ENCODE measurements at regions not wholly inside any gene's neighbourhood (a gene's known extent, or its start where the extent isn't known, plus 50 kb on each side); places are given as distances from the start of the nearest gene placed in this dataset.
"Not testable (repeated sequence)": the region's sequence is repeated elsewhere in the genome, so short reads cannot be mapped to it uniquely, and the experiment has no call there.

GRCh38 chr10:131363416-131363815, 51.9 kb upstream of the TCERG1L start:
- DNase-seq (ENCODE audit: low read depth in 1 of 2, low spot score in 1 of 2), result no peak

DNA sequence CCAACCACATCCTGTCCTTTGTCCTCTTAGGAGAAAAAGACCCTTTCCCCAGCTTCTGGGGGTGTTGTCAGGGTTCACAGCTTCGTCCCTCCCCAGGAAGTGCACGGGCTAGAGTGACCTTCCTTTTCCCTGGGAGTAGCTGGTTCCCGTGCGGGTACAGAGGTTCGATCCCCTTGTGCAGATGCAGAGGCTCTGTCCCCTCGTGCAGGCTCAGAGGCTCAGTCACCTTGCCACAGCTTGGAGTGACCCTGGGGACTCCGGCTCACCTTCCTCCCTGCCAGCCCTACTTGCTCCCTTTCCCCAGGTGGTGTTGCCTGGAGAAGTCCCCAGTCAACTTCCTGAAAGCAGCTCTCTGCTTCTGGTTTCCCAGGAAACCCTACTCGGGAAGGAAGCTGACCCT, 60.0 kb upstream of the TCERG1L start:
- DNase-seq (ENCODE audit: low read depth in 1 of 2, low spot score in 1 of 2), result no peak

- no peak for DNase-seq (ENCODE audit: low read depth in 1 of 2, low spot score in 1 of 2)
Observed at GRCh38 chr10:131381576-131381975, 70.1 kb upstream of the TCERG1L start.

- DNase-seq (ENCODE audit: low read depth in 1 of 2, low spot score in 1 of 2), result not testable (repeated sequence)
Observed at GRCh38 chr10:131385161-131385872, 73.8 kb upstream of the TCERG1L start.

- no peak for DNase-seq (ENCODE audit: low read depth in 1 of 2, low spot score in 1 of 2)
Observed at GRCh38 chr10:131387018-131387529, 75.6 kb upstream of the TCERG1L start.

DNA sequence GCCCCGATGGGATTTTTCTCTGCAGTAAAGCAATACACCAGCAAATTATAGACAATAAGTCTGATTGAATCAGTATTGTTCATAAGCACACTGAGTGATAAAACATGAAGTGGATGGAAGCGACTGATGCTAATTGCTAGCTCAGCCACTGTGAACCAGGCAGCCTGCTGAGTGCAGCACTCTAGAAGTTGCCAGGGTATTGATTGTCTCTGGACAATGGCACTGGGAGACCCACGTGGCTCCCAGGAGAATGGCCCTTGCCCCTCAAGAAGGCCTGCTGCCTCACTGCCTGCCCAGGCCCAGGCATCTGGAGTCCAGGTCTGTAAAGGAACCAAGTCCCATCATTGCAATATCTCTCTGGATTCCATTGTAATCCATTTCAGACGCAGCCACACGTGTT, 80.4 kb upstream of the TCERG1L start:
- no peak for DNase-seq (ENCODE audit: low read depth in 1 of 2, low spot score in 1 of 2)

GRCh38 chr10:131396121-131397050, 84.9 kb upstream of the TCERG1L start:
- DNase-seq (ENCODE audit: low read depth in 1 of 2, low spot score in 1 of 2), result no peak

GRCh38 chr10:131398166-131398565, 86.6 kb upstream of the TCERG1L start:
- DNase-seq (ENCODE audit: low read depth in 1 of 2, low spot score in 1 of 2), result no peak

- DNase-seq (ENCODE audit: low read depth in 1 of 2, low spot score in 1 of 2), result no peak
Observed at GRCh38 chr10:131399981-131400380, 88.5 kb upstream of the TCERG1L start.

DNA sequence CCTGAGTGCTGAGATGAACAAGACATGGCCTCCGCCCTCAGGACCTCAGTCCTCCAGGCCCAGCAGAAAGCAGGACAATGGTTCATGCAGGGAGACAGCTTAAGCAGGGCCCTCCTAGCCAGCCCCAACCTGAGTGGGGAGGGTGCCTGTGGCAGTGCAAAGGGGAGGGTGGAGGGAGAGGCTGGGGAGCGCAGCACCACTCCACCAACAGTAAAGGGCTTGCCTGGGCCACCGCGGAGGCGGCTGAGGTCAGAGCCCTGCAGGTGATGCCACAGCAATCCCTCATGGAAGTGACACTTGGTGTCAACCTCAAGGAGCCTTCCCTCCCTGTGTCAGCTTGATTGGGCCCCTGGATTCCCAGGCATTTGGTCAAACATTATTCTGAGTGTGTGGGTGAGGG, 89.0 kb upstream of the TCERG1L start:
- no peak for DNase-seq (ENCODE audit: low read depth in 1 of 2, low spot score in 1 of 2)

DNA sequence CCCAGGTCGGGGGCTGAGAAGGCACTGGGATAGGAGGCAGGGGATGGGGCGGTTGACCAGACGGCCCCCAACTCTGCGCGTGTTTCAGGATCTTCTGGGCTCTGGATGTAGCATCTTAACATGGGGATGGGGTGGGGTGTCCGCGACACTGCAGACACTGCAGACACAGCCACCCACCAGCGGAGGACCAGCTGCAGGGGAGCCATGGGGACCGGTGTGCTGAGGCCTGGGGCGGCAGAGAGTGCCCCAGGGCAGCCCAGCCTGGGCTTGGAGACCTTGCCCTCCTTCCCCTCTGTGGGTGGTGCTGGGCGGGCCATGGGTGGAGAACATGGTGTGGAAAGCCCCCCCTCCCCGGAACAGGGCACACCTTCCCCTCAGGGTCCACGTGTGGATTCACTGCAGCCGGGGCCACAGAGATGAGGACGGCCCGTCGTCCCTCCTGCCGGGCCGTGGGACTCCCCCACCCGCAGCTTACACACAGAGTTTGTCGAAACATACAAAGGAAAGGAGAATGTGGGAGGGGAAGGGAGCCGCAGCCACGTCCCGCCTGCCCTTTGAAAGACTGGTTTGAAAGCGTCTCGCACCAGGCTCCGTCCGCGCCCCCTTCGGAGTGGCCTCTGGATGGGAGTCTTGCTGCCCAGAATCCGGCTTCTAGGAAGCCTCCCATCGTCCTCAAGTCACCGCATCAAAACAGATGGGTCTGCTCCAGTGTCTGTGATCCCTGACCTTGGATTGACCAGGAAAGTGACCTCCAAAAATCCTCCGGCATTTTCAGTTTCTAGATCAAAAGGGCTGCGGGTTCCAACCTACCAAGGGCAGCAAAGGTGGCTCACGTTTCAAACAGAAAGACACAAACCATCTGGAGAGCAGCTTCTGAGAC, 91.5 kb upstream of the TCERG1L start:
- no peak for DNase-seq (ENCODE audit: low read depth in 1 of 2, low spot score in 1 of 2)

DNA sequence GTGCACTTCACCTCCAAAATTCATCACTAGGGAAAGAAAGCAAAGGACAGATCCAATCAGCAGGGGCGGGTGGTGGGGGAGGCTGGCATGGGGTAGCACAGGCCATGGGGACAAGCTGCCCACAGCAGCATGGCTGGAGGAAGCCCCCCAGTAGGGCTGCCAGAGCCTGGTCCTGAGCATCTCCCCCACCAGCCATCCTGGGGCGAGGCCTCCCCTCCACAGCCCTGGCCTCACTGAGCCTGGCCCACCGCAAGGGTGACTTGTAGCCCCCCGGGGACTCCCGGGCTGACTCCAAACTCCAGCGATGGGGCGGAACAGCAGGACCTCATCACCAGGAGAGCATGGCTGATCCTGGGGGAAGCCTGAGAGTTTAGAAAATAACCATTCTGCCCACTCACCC, 92.4 kb upstream of the TCERG1L start:
- DNase-seq (ENCODE audit: low read depth in 1 of 2, low spot score in 1 of 2), result no peak

DNA sequence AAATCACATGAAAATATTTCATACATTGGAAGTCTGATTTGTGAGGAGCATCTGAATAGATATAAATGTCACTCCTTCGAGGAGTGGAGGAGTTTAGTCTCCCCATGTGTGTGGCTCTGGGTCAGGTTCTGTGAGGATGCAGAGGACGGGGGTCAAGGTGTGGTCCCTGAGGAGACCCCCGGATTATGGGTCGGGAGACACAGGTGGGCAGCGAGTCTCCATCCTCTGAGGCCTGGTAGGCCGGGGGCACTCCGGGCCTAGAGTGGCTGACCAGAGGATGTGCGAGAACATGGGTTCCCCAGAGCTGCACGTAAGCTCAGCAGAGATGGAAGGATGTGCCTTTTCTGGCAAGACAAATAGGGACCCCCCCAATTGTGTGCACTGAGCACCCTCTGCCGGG, 93.4 kb upstream of the TCERG1L start:
- DNase-seq (ENCODE audit: low read depth in 1 of 2, low spot score in 1 of 2), result no peak

- no peak for DNase-seq (ENCODE audit: low read depth in 1 of 2, low spot score in 1 of 2)
Observed at GRCh38 chr10:131406676-131407392, 95.3 kb upstream of the TCERG1L start.

DNA sequence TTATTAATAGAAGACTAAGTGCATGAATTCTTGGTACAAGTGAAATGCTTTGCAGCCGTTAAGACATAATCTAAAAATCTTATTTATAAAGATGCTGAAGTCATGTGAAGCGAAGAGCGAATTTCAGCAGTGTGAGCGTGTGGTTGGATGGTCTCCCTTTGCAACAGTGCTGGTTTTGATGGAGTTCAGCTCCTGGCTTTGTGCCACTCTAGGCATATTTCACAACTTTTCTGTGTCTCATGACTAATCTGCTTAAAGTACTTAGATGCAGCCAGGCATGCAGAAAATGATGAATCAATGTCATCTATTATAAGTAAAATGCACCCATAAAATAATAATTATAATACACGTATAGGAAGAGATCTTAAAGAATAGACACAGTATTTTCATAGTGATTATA, 107.2 kb upstream of the TCERG1L start:
- DNase-seq (ENCODE audit: low read depth in 1 of 2, low spot score in 1 of 2), result no peak

DNA sequence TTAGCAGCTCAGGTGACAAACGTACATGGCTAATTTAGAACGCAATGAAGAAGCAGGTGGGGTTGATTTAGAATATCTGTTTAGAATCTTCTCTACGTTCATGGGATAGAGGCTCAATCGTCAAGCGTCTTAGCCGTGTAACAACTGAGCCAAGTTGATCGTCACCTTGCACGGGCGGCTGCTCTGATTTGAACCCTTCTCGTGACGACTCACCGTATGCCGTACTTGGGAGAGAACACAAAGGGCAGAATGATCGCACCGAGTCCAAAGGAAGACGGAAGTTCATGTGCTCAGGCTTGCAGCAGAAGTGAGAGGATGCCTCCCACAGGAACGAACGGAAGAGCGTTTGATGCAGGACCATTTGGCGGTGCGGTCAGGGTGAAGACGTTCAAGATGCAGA, 108.3 kb upstream of the TCERG1L start:
- no peak for DNase-seq (ENCODE audit: low read depth in 1 of 2, low spot score in 1 of 2)

GRCh38 chr10:131420867-131421266, 109.3 kb upstream of the TCERG1L start:
- DNase-seq (ENCODE audit: low read depth in 1 of 2, low spot score in 1 of 2), result no peak

DNA sequence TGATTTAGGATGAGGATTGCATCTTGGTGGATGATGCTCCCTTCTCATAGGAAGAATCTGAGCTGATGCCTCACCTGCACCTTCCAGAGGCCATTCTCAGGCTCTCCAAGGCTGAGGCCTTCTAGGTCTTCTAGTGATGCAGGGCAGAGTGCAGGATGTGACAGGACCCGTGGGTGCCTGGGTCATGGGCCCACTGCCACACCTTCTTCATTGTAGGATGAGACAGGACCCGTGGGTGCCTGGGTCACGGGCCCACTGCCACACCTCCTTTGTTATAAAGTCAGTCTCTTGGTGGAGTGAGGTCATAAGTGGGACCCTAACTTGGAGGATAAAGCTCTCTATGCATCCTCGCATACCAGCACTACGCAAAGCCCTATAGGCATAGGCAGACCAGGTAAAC, 109.9 kb upstream of the TCERG1L start:
- DNase-seq (ENCODE audit: low read depth in 1 of 2, low spot score in 1 of 2), result no peak

GRCh38 chr10:131422731-131423130, 111.2 kb upstream of the TCERG1L start:
- no peak for DNase-seq (ENCODE audit: low read depth in 1 of 2, low spot score in 1 of 2)

GRCh38 chr10:131424053-131424452, 112.5 kb upstream of the TCERG1L start:
- DNase-seq (ENCODE audit: low read depth in 1 of 2, low spot score in 1 of 2), result no peak
